ENCODE measurements at regions not wholly inside any gene's neighbourhood (a gene's known extent, or its start where the extent isn't known, plus 50 kb on each side); places are given as distances from the start of the nearest gene placed in this dataset.

DNA sequence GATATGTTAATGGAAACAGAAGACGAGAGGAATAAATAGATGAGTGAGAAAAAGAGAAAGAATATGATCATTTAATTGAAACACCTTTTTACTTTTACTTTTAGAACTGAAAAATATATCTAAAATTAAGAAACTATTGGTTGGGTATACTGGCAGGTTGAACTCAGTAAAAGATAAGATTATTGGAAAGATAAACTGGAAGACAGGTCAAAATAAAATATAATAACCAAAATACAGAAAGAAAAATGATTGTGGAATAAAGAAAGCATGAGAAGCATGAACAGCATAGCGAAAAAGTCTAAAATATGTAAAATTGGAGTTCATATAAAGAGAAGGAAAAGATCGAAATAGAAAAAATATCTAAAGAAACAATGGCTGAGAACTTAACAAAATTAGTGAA, 242.2 kb upstream of the MIR17HG start:
- 11% methylated on average over 3 of the region's 3 CpGs for WGBS (ENCODE audit: missing lambda C conversion rate)
- no peaks in the 10 kb centered on the region for H3K4me1 ChIP-seq
- no peak overlapping the region for H3K4me3 ChIP-seq
- TF ChIP-seq JUNB (IDR thresholded peaks at IDR 0.05) (no peak), ZSCAN20 (CRISPR knock-in tag; IDR thresholded peaks at IDR 0.05) (no peak), BHLHE40 (IDR thresholded peaks at IDR 0.05; ENCODE audit: low read depth, low read length) (no peak), PHF8 (IDR thresholded peaks at IDR 0.05; ENCODE audit: borderline replicate concordance, low read depth) (no peak), TP53 (CRISPR knock-in tag; IDR thresholded peaks at IDR 0.05) (no peak)
- TF ChIP-seq, protein P1, sequence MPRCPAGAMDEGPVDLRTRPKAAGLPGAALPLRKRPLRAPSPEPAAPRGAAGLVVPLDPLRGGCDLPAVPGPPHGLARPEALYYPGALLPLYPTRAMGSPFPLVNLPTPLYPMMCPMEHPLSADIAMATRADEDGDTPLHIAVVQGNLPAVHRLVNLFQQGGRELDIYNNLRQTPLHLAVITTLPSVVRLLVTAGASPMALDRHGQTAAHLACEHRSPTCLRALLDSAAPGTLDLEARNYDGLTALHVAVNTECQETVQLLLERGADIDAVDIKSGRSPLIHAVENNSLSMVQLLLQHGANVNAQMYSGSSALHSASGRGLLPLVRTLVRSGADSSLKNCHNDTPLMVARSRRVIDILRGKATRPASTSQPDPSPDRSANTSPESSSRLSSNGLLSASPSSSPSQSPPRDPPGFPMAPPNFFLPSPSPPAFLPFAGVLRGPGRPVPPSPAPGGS (IDR thresholded peaks at IDR 0.05) = no peak
- no peak overlapping the region for H3K27ac ChIP-seq
- POLR2A ChIA-PET = no interaction called here
- CTCF ChIA-PET = no interaction called here
- DNase-seq (ENCODE audit: low read depth in 1 of 2, low spot score in 1 of 2) = no peak
- H3K4me2 ChIP-seq = no peak overlapping the region
- ATAC-seq = no peak
- no peak for FAIRE-seq
- H3K9me3 ChIP-seq = no peaks in the 10 kb centered on the region

- WGBS (ENCODE audit: missing lambda C conversion rate) = 47% methylated on average over 2 of the region's 2 CpGs
- FAIRE-seq (no peak), ATAC-seq (no peak), DNase-seq (ENCODE audit: low read depth in 1 of 2, low spot score in 1 of 2) (no peak)
- Histone ChIP-seq H3K4me1 (no peaks in the 10 kb centered on the region), H3K4me2 (no peak overlapping the region), H3K9me3 (no peaks in the 10 kb centered on the region), H3K4me3 (no peak overlapping the region), H3K27ac (no peak overlapping the region)
- TF ChIP-seq MAFK (IDR thresholded peaks at IDR 0.05; ENCODE audit: partially characterized antibody) = no peak
- no peak for TF ChIP-seq CEBPB (IDR thresholded peaks at IDR 0.05)
- TF ChIP-seq TFCP2L1 (CRISPR knock-in tag; IDR thresholded peaks at IDR 0.05) = no peak
- no peak for TF ChIP-seq RAD21 (conservative IDR thresholded peaks at IDR 0.05 in 1 of 2, IDR thresholded peaks at IDR 0.05 in 1 of 2)
- TF ChIP-seq HEYL (CRISPR knock-in tag; IDR thresholded peaks at IDR 0.05) = no peak
- TF ChIP-seq ZSCAN20 (CRISPR knock-in tag; IDR thresholded peaks at IDR 0.05) = no peak
- TF ChIP-seq ZNF302 (CRISPR knock-in tag; IDR thresholded peaks at IDR 0.05) = no peak
- no peak for TF ChIP-seq JUN (IDR thresholded peaks at IDR 0.05)
- TF ChIP-seq KDM1A (IDR thresholded peaks at IDR 0.05; ENCODE audit: low read depth) = no peak
- no peak for TF ChIP-seq REST (IDR thresholded peaks at IDR 0.05)
- no peak for TF ChIP-seq NFE2L2 (conservative IDR thresholded peaks at IDR 0.05; ENCODE audit: low read length)
- TF ChIP-seq, protein P2, sequence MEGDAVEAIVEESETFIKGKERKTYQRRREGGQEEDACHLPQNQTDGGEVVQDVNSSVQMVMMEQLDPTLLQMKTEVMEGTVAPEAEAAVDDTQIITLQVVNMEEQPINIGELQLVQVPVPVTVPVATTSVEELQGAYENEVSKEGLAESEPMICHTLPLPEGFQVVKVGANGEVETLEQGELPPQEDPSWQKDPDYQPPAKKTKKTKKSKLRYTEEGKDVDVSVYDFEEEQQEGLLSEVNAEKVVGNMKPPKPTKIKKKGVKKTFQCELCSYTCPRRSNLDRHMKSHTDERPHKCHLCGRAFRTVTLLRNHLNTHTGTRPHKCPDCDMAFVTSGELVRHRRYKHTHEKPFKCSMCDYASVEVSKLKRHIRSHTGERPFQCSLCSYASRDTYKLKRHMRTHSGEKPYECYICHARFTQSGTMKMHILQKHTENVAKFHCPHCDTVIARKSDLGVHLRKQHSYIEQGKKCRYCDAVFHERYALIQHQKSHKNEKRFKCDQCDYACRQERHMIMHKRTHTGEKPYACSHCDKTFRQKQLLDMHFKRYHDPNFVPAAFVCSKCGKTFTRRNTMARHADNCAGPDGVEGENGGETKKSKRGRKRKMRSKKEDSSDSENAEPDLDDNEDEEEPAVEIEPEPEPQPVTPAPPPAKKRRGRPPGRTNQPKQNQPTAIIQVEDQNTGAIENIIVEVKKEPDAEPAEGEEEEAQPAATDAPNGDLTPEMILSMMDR (IDR thresholded peaks at IDR 0.05) = no peak
- TF ChIP-seq CBX8 (IDR thresholded peaks at IDR 0.05) = no peak
- no peak for TF ChIP-seq FOSL2 (IDR thresholded peaks at IDR 0.05)
- no peak for TF ChIP-seq FOSL2 (CRISPR knock-in tag; IDR thresholded peaks at IDR 0.05)
- TF ChIP-seq HDAC2 (IDR thresholded peaks at IDR 0.05) = no peak
- no peak for TF ChIP-seq SREBF2 (IDR thresholded peaks at IDR 0.05)
- TF ChIP-seq CHD2 (IDR thresholded peaks at IDR 0.05; ENCODE audit: low read length, partially characterized antibody) = no peak
- TF ChIP-seq, protein P3, sequence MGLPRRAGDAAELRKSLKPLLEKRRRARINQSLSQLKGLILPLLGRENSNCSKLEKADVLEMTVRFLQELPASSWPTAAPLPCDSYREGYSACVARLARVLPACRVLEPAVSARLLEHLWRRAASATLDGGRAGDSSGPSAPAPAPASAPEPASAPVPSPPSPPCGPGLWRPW (IDR thresholded peaks at IDR 0.05) = no peak
- TF ChIP-seq ZFP36 (IDR thresholded peaks at IDR 0.05; ENCODE audit: borderline replicate concordance, partially characterized antibody) = no peak
- ChIA-PET CTCF (no interaction called here), POLR2A (no interaction called here)
Observed at GRCh38 chr13:91106565-91106964, 240.9 kb upstream of the MIR17HG start.
